ENCODE measurements at regions not wholly inside any gene's neighbourhood (a gene's known extent, or its start where the extent isn't known, plus 50 kb on each side); places are given as distances from the start of the nearest gene placed in this dataset.

- TF ChIP-seq CTCF (IDR thresholded peaks at IDR 0.05): no peak
- no peak for TF ChIP-seq REST (IDR thresholded peaks at IDR 0.05)
- no peak for TF ChIP-seq HMGXB4 (CRISPR knock-in tag; IDR thresholded peaks at IDR 0.05; ENCODE audit: borderline replicate concordance)
- TF ChIP-seq CBX8 (IDR thresholded peaks at IDR 0.05): no peak
- TF ChIP-seq CHD2 (IDR thresholded peaks at IDR 0.05; ENCODE audit: low read length, partially characterized antibody): no peak
- TF ChIP-seq MAFK (IDR thresholded peaks at IDR 0.05; ENCODE audit: partially characterized antibody): no peak
- TF ChIP-seq PHF8 (IDR thresholded peaks at IDR 0.05; ENCODE audit: borderline replicate concordance, low read depth): no peak
- TF ChIP-seq SMC3 (IDR thresholded peaks at IDR 0.05): no peak
- TF ChIP-seq MAX (IDR thresholded peaks at IDR 0.05): no peak
- no peak for TF ChIP-seq NFE2L2 (conservative IDR thresholded peaks at IDR 0.05; ENCODE audit: low read length)
- no peak for TF ChIP-seq POLR2A (IDR thresholded peaks at IDR 0.05; ENCODE audit: low read length)
- no peak for TF ChIP-seq FOSL2 (IDR thresholded peaks at IDR 0.05)
- no peak for TF ChIP-seq FOSL2 (CRISPR knock-in tag; IDR thresholded peaks at IDR 0.05)
- no peak for TF ChIP-seq EP300 (IDR thresholded peaks at IDR 0.05)
Observed at GRCh38 chr3:23117856-23118255, 85.3 kb upstream of the UBE2E2 start.
